ENCODE measurements at regions not wholly inside any gene's neighbourhood (a gene's known extent, or its start where the extent isn't known, plus 50 kb on each side); places are given as distances from the start of the nearest gene placed in this dataset.

GRCh38 chr1:80211691-80212380, 1205.3 kb upstream of the ADGRL4 start:
- Histone ChIP-seq H3K36me3 (ENCODE audit: control insufficient read depth in 1 of 2, insufficient read depth in 2 of 2, low read length in 2 of 2) (no peaks in the 10 kb centered on the region), H3K4me1 (ENCODE audit: control insufficient read depth in 1 of 2, insufficient read depth in 2 of 2, low read length in 2 of 2) (no peaks in the 10 kb centered on the region), H3K9me3 (ENCODE audit: control insufficient read depth in 1 of 2, low read length in 2 of 2) (no peaks in the 10 kb centered on the region), H3K9ac (ENCODE audit: low read depth in 1 of 2, low read length in 2 of 2) (no peak overlapping the region), H3K27ac (ENCODE audit: low read depth, low read length) (no peak overlapping the region), H3K4me3 (ENCODE audit: low read depth in 1 of 2, low read length in 2 of 2) (no peak overlapping the region), H3K27me3 (ENCODE audit: control insufficient read depth in 1 of 2, insufficient read depth in 2 of 2, low read length in 2 of 2) (no peaks in the 10 kb centered on the region)

- no peak overlapping the region for H3K4me3 ChIP-seq (ENCODE audit: low read depth in 1 of 2, low read length in 2 of 2)
- H3K4me1 ChIP-seq (ENCODE audit: control insufficient read depth in 1 of 2, insufficient read depth in 2 of 2, low read length in 2 of 2), result no peaks in the 10 kb centered on the region
- H3K27ac ChIP-seq (ENCODE audit: low read depth, low read length), result no peak overlapping the region
- no peak overlapping the region for H3K9ac ChIP-seq (ENCODE audit: low read depth in 1 of 2, low read length in 2 of 2)
- H3K27me3 ChIP-seq (ENCODE audit: control insufficient read depth in 1 of 2, insufficient read depth in 2 of 2, low read length in 2 of 2), result no peaks in the 10 kb centered on the region
- H3K36me3 ChIP-seq (ENCODE audit: control insufficient read depth in 1 of 2, insufficient read depth in 2 of 2, low read length in 2 of 2), result no peaks in the 10 kb centered on the region
- no peaks in the 10 kb centered on the region for H3K9me3 ChIP-seq (ENCODE audit: control insufficient read depth in 1 of 2, low read length in 2 of 2)
Measured at GRCh38 chr1:80202118-80202517, 1195.6 kb upstream of the ADGRL4 start.

- Histone ChIP-seq H3K9ac (ENCODE audit: low read depth in 1 of 2, low read length in 2 of 2) (no peak overlapping the region), H3K4me3 (ENCODE audit: low read depth in 1 of 2, low read length in 2 of 2) (no peak overlapping the region)
Measured at GRCh38 chr1:80194221-80194620, 1187.7 kb upstream of the ADGRL4 start.

GRCh38 chr1:80181418-80181817, 1174.9 kb upstream of the ADGRL4 start:
- Histone ChIP-seq H3K36me3 (ENCODE audit: control insufficient read depth in 1 of 2, insufficient read depth in 2 of 2, low read length in 2 of 2) (no peaks in the 10 kb centered on the region), H3K9ac (ENCODE audit: low read depth in 1 of 2, low read length in 2 of 2) (no peak overlapping the region), H3K27ac (ENCODE audit: low read depth, low read length) (no peak overlapping the region), H3K9me3 (ENCODE audit: control insufficient read depth in 1 of 2, low read length in 2 of 2) (no peaks in the 10 kb centered on the region), H3K4me1 (ENCODE audit: control insufficient read depth in 1 of 2, insufficient read depth in 2 of 2, low read length in 2 of 2) (no peaks in the 10 kb centered on the region), H3K4me3 (ENCODE audit: low read depth in 1 of 2, low read length in 2 of 2) (no peak overlapping the region), H3K27me3 (ENCODE audit: control insufficient read depth in 1 of 2, insufficient read depth in 2 of 2, low read length in 2 of 2) (no peaks in the 10 kb centered on the region)

More at GRCh38 chr1:80194221-80194620, 1187.7 kb upstream of the ADGRL4 start:
- H3K27me3 ChIP-seq (ENCODE audit: control insufficient read depth in 1 of 2, insufficient read depth in 2 of 2, low read length in 2 of 2), result no peaks in the 10 kb centered on the region
- H3K36me3 ChIP-seq (ENCODE audit: control insufficient read depth in 1 of 2, insufficient read depth in 2 of 2, low read length in 2 of 2), result no peaks in the 10 kb centered on the region
- no peaks in the 10 kb centered on the region for H3K4me1 ChIP-seq (ENCODE audit: control insufficient read depth in 1 of 2, insufficient read depth in 2 of 2, low read length in 2 of 2)
- H3K27ac ChIP-seq (ENCODE audit: low read depth, low read length), result no peak overlapping the region
- H3K9me3 ChIP-seq (ENCODE audit: control insufficient read depth in 1 of 2, low read length in 2 of 2), result no peaks in the 10 kb centered on the region

- Histone ChIP-seq H3K36me3 (ENCODE audit: control insufficient read depth in 1 of 2, insufficient read depth in 2 of 2, low read length in 2 of 2) (no peaks in the 10 kb centered on the region), H3K27me3 (ENCODE audit: control insufficient read depth in 1 of 2, insufficient read depth in 2 of 2, low read length in 2 of 2) (no peaks in the 10 kb centered on the region), H3K4me1 (ENCODE audit: control insufficient read depth in 1 of 2, insufficient read depth in 2 of 2, low read length in 2 of 2) (no peaks in the 10 kb centered on the region), H3K4me3 (ENCODE audit: low read depth in 1 of 2, low read length in 2 of 2) (no peak overlapping the region), H3K9me3 (ENCODE audit: control insufficient read depth in 1 of 2, low read length in 2 of 2) (no peaks in the 10 kb centered on the region), H3K9ac (ENCODE audit: low read depth in 1 of 2, low read length in 2 of 2) (no peak overlapping the region), H3K27ac (ENCODE audit: low read depth, low read length) (no peak overlapping the region)
Measured at GRCh38 chr1:80171631-80172030, 1165.1 kb upstream of the ADGRL4 start.

- H3K9ac ChIP-seq (ENCODE audit: low read depth in 1 of 2, low read length in 2 of 2), result no peak overlapping the region
- no peaks in the 10 kb centered on the region for H3K36me3 ChIP-seq (ENCODE audit: control insufficient read depth in 1 of 2, insufficient read depth in 2 of 2, low read length in 2 of 2)
- H3K27ac ChIP-seq (ENCODE audit: low read depth, low read length), result no peak overlapping the region
- H3K4me1 ChIP-seq (ENCODE audit: control insufficient read depth in 1 of 2, insufficient read depth in 2 of 2, low read length in 2 of 2), result no peaks in the 10 kb centered on the region
- no peaks in the 10 kb centered on the region for H3K27me3 ChIP-seq (ENCODE audit: control insufficient read depth in 1 of 2, insufficient read depth in 2 of 2, low read length in 2 of 2)
- no peaks in the 10 kb centered on the region for H3K9me3 ChIP-seq (ENCODE audit: control insufficient read depth in 1 of 2, low read length in 2 of 2)
- H3K4me3 ChIP-seq (ENCODE audit: low read depth in 1 of 2, low read length in 2 of 2), result no peak overlapping the region
Measured at GRCh38 chr1:80170811-80171485, 1164.4 kb upstream of the ADGRL4 start.

GRCh38 chr1:80164150-80164549, 1157.6 kb upstream of the ADGRL4 start:
- H3K27ac ChIP-seq (ENCODE audit: low read depth, low read length), result no peak overlapping the region
- H3K4me1 ChIP-seq (ENCODE audit: control insufficient read depth in 1 of 2, insufficient read depth in 2 of 2, low read length in 2 of 2), result no peaks in the 10 kb centered on the region
- H3K9me3 ChIP-seq (ENCODE audit: control insufficient read depth in 1 of 2, low read length in 2 of 2), result peaks cover 0 to 3% of the 10 kb centered on the region in 2 donors
- H3K9ac ChIP-seq (ENCODE audit: low read depth in 1 of 2, low read length in 2 of 2), result no peak overlapping the region
- H3K27me3 ChIP-seq (ENCODE audit: control insufficient read depth in 1 of 2, insufficient read depth in 2 of 2, low read length in 2 of 2), result no peaks in the 10 kb centered on the region
- no peak overlapping the region for H3K4me3 ChIP-seq (ENCODE audit: low read depth in 1 of 2, low read length in 2 of 2)
- no peaks in the 10 kb centered on the region for H3K36me3 ChIP-seq (ENCODE audit: control insufficient read depth in 1 of 2, insufficient read depth in 2 of 2, low read length in 2 of 2)

GRCh38 chr1:80163686-80164085, 1157.2 kb upstream of the ADGRL4 start:
- no peak overlapping the region for H3K4me3 ChIP-seq (ENCODE audit: low read depth in 1 of 2, low read length in 2 of 2)
- H3K27me3 ChIP-seq (ENCODE audit: control insufficient read depth in 1 of 2, insufficient read depth in 2 of 2, low read length in 2 of 2), result no peaks in the 10 kb centered on the region
- no peaks in the 10 kb centered on the region for H3K36me3 ChIP-seq (ENCODE audit: control insufficient read depth in 1 of 2, insufficient read depth in 2 of 2, low read length in 2 of 2)

GRCh38 chr1:80158771-80159170, 1152.2 kb upstream of the ADGRL4 start:
- no peaks in the 10 kb centered on the region for H3K36me3 ChIP-seq (ENCODE audit: control insufficient read depth in 1 of 2, insufficient read depth in 2 of 2, low read length in 2 of 2)
- no peaks in the 10 kb centered on the region for H3K4me1 ChIP-seq (ENCODE audit: control insufficient read depth in 1 of 2, insufficient read depth in 2 of 2, low read length in 2 of 2)
- no peaks in the 10 kb centered on the region for H3K27me3 ChIP-seq (ENCODE audit: control insufficient read depth in 1 of 2, insufficient read depth in 2 of 2, low read length in 2 of 2)
- H3K9me3 ChIP-seq (ENCODE audit: control insufficient read depth in 1 of 2, low read length in 2 of 2), result peaks cover under 1 to 6% of the 10 kb centered on the region in 2 donors
- no peak overlapping the region for H3K27ac ChIP-seq (ENCODE audit: low read depth, low read length)
- H3K4me3 ChIP-seq (ENCODE audit: low read depth in 1 of 2, low read length in 2 of 2), result no peak overlapping the region
- no peak overlapping the region for H3K9ac ChIP-seq (ENCODE audit: low read depth in 1 of 2, low read length in 2 of 2)

More at GRCh38 chr1:80163686-80164085, 1157.2 kb upstream of the ADGRL4 start:
- Histone ChIP-seq H3K27ac (ENCODE audit: low read depth, low read length) (no peak overlapping the region), H3K9me3 (ENCODE audit: control insufficient read depth in 1 of 2, low read length in 2 of 2) (peaks cover 0 to 3% of the 10 kb centered on the region in 2 donors), H3K9ac (ENCODE audit: low read depth in 1 of 2, low read length in 2 of 2) (no peak overlapping the region), H3K4me1 (ENCODE audit: control insufficient read depth in 1 of 2, insufficient read depth in 2 of 2, low read length in 2 of 2) (no peaks in the 10 kb centered on the region)

GRCh38 chr1:80158266-80158665, 1151.7 kb upstream of the ADGRL4 start:
- Histone ChIP-seq H3K4me1 (ENCODE audit: control insufficient read depth in 1 of 2, insufficient read depth in 2 of 2, low read length in 2 of 2) (no peaks in the 10 kb centered on the region), H3K27ac (ENCODE audit: low read depth, low read length) (no peak overlapping the region), H3K36me3 (ENCODE audit: control insufficient read depth in 1 of 2, insufficient read depth in 2 of 2, low read length in 2 of 2) (no peaks in the 10 kb centered on the region), H3K4me3 (ENCODE audit: low read depth in 1 of 2, low read length in 2 of 2) (no peak overlapping the region), H3K9ac (ENCODE audit: low read depth in 1 of 2, low read length in 2 of 2) (no peak overlapping the region), H3K27me3 (ENCODE audit: control insufficient read depth in 1 of 2, insufficient read depth in 2 of 2, low read length in 2 of 2) (no peaks in the 10 kb centered on the region), H3K9me3 (ENCODE audit: control insufficient read depth in 1 of 2, low read length in 2 of 2) (peaks cover 4 to 6% of the 10 kb centered on the region in 2 donors)
